GM23338 (cell line): ENCODE measurements at regions not wholly inside any gene's neighbourhood (a gene's known extent, or its start where the extent isn't known, plus 50 kb on each side); places are given as distances from the start of the nearest gene placed in this dataset.

ENCODE experiments used
- ATAC-seq: fragments of 200-7000 bp; cut with Tn5 transposase; 3 replicates; pipeline ENCODE4 v1.9.1; 2020
- DNase-seq: peaks from one replicate; pipeline ENCODE4 v3.0.0-alpha.2; 2015; ENCODE audit warnings: low spot score
- H2AFZ ChIP-seq: fragments of 200-600 bp; sonication (generic); 2 replicates; pipeline ENCODE4 v1.8.0; 2016; ENCODE audit warnings: antibody characterized with exemption, mild to moderate bottlenecking, moderate library complexity
- H3F3A ChIP-seq: fragments of 200-600 bp; sonication (generic); replicated peaks from 2 replicates; pipeline ENCODE4 v1.8.0; 2017; ENCODE audit warnings: antibody characterized with exemption, mixed run types, low read depth
- H3K27ac ChIP-seq: fragments of 200-600 bp; sonication (generic); 2 replicates; pipeline ENCODE4 v1.6.1; 2016; ENCODE audit warnings: low read depth
- H3K27me3 ChIP-seq: fragments of 200-600 bp; sonication (generic); 2 replicates; pipeline ENCODE4 v1.8.0; 2016; ENCODE audit warnings: mild to moderate bottlenecking, mixed run types, moderate library complexity; ENCODE audit not compliant: insufficient read depth
- H3K36me3 ChIP-seq: fragments of 200-600 bp; sonication (generic); 2 replicates; pipeline ENCODE4 v1.8.0; 2016; ENCODE audit warnings: mild to moderate bottlenecking; ENCODE audit not compliant: insufficient read depth
- H3K4me1 ChIP-seq: fragments of 200-600 bp; sonication (generic); 2 replicates; pipeline ENCODE4 v1.8.0; 2016; ENCODE audit warnings: mild to moderate bottlenecking, moderate library complexity; ENCODE audit not compliant: insufficient read depth
- H3K4me2 ChIP-seq: fragments of 200-600 bp; sonication (generic); 2 replicates; pipeline ENCODE4 v1.7.1; 2017; ENCODE audit warnings: mixed run types
- H3K4me3 ChIP-seq: fragments of 200-600 bp; sonication (generic); 2 replicates; pipeline ENCODE4 v1.6.1; 2016; ENCODE audit warnings: mixed run types
- H3K79me2 ChIP-seq: fragments of 200-600 bp; sonication (generic); replicated peaks from 2 replicates; pipeline ENCODE4 v1.8.0; 2017; ENCODE audit warnings: mild to moderate bottlenecking; ENCODE audit not compliant: insufficient read depth
- H3K9me2 ChIP-seq: fragments of 200-600 bp; sonication (generic); 2 replicates; pipeline ENCODE4 v1.8.0; 2017; ENCODE audit not compliant: insufficient read depth
- H4K20me1 ChIP-seq: fragments of 200-600 bp; sonication (generic); replicated peaks from 2 replicates; pipeline ENCODE4 v1.8.0; 2017; ENCODE audit warnings: mild to moderate bottlenecking; ENCODE audit not compliant: insufficient read depth
- H3K27ac Mint-ChIP-seq: 2 replicates; pipeline ENCODE4 v1.8.0; 2020; ENCODE audit warnings: inconsistent platforms, mild to moderate bottlenecking, moderate library complexity, mixed read lengths
- H3K27me3 Mint-ChIP-seq: 3 replicates; pipeline ENCODE4 v1.8.0; 2022; ENCODE audit warnings: low read depth, mild to moderate bottlenecking, moderate library complexity, mixed read lengths, inconsistent platforms; ENCODE audit not compliant: insufficient read depth, poor library complexity
- H3K36me3 Mint-ChIP-seq: 3 replicates; pipeline ENCODE4 v1.8.0; 2021; ENCODE audit warnings: low read depth, mild to moderate bottlenecking, inconsistent platforms, moderate library complexity, mixed read lengths
- H3K4me1 Mint-ChIP-seq: 3 replicates; pipeline ENCODE4 v1.8.0; 2020; ENCODE audit warnings: mild to moderate bottlenecking, inconsistent platforms, mixed read lengths
- H3K4me3 Mint-ChIP-seq: 3 replicates; pipeline ENCODE4 v1.8.0; 2021; ENCODE audit warnings: moderate library complexity, mild to moderate bottlenecking, inconsistent platforms, mixed read lengths
- H3K9me3 Mint-ChIP-seq: 3 replicates; pipeline ENCODE4 v1.8.0; 2020; ENCODE audit warnings: moderate library complexity, mild to moderate bottlenecking, inconsistent platforms, mixed read lengths
- CREB1 ChIP-seq: fragments of 250-450 bp; sonication (Bioruptor Pico); IDR thresholded peaks from 2 replicates; pipeline ENCODE4 v1.5.0; 2020; ENCODE audit warnings: low read depth, mild to moderate bottlenecking, moderate library complexity
- CTCF ChIP-seq, 2 experiments: fragments of 200-600 bp in 1 of 2; sonication (generic) in 1 of 2; conservative IDR thresholded peaks; 2 replicates each; pipeline versions ENCODE4 v1.5.1 to v1.6.1; 2016 to 2017; ENCODE audit warnings: antibody characterized with exemption in 2 of 2, low read depth in 2 of 2, mild to moderate bottlenecking in 2 of 2, moderate library complexity in 1 of 2
- ETS1 ChIP-seq: IDR thresholded peaks from 2 replicates; pipeline ENCODE4 v1.6.1; 2016; ENCODE audit warnings: antibody characterized with exemption
- EZH2 ChIP-seq: fragments of 200-600 bp; sonication (generic); IDR thresholded peaks from one replicate; pipeline ENCODE4 v1.8.0; 2017; ENCODE audit warnings: antibody characterized with exemption, mild to moderate bottlenecking, low read depth; ENCODE audit not compliant: unreplicated experiment
- EZH2phosphoT487 ChIP-seq: fragments of 200-600 bp; sonication (generic); IDR thresholded peaks from one replicate; pipeline ENCODE4 v1.8.1; 2018; ENCODE audit warnings: antibody characterized with exemption; ENCODE audit not compliant: unreplicated experiment
- JUNB ChIP-seq: IDR thresholded peaks from one replicate; pipeline ENCODE4 v1.6.1; 2016; ENCODE audit warnings: antibody characterized with exemption; ENCODE audit not compliant: unreplicated experiment
- POLR2AphosphoS5 ChIP-seq: IDR thresholded peaks from 2 replicates; pipeline ENCODE4 v1.6.1; 2016; ENCODE audit warnings: antibody characterized with exemption, low read depth
- REST ChIP-seq: IDR thresholded peaks from one replicate; pipeline ENCODE4 v1.6.1; 2018; ENCODE audit warnings: antibody characterized with exemption; ENCODE audit not compliant: unreplicated experiment
- STAT1 ChIP-seq: IDR thresholded peaks from one replicate; pipeline ENCODE4 v1.6.1; 2016; ENCODE audit warnings: antibody characterized with exemption; ENCODE audit not compliant: unreplicated experiment
- ZNF114 ChIP-seq: fragments of 250-450 bp; sonication (Bioruptor Pico); IDR thresholded peaks from 2 replicates; pipeline ENCODE4 v1.5.0; 2020; ENCODE audit warnings: mild to moderate bottlenecking, moderate library complexity
- ZNF331 ChIP-seq: fragments of 250-450 bp; sonication (Bioruptor Pico); IDR thresholded peaks from 2 replicates; pipeline ENCODE4 v1.5.0; 2020; ENCODE audit warnings: low read depth, mild to moderate bottlenecking, moderate library complexity
- ZNF462 ChIP-seq: fragments of 250-450 bp; sonication (Bioruptor Pico); IDR thresholded peaks from 2 replicates; pipeline ENCODE4 v1.5.0; 2020; ENCODE audit warnings: mild to moderate bottlenecking, moderate library complexity

- H3K4me1 ChIP-seq = no peaks in the 10 kb centered on the region
- H3F3A ChIP-seq = no peaks in the 10 kb centered on the region
- Mint-ChIP-seq H3K4me1 (no peaks in the 10 kb centered on the region), H3K36me3 (no peaks in the 10 kb centered on the region), H3K27me3 (peaks cover 2% of the 10 kb centered on the region), H3K27ac (no peak overlapping the region), H3K4me3 (no peak overlapping the region), H3K9me3 (no peaks in the 10 kb centered on the region)
- no peaks in the 10 kb centered on the region; the same call in none of the 2 replicates for H3K9me2 ChIP-seq
- H3K4me3 ChIP-seq = no peak overlapping the region
- TF ChIP-seq ZNF462 (CRISPR knock-in tag) (no peak), POLR2AphosphoS5 (no peak), EZH2phosphoT487 (no peak), ETS1 (no peak), JUNB (no peak), CTCF (conservative IDR thresholded peaks at IDR 0.05; ENCODE audit: low read depth in 2 of 2) (no peak), EZH2 (no peak), CREB1 (CRISPR knock-in tag) (no peak), REST (no peak), ZNF114 (CRISPR knock-in tag) (no peak), STAT1 (no peak), ZNF331 (CRISPR knock-in tag) (no peak)
- no peak for ATAC-seq
- no peak for DNase-seq
- no peak overlapping the region for H2AFZ ChIP-seq
- no peaks in the 10 kb centered on the region for H3K27me3 ChIP-seq
- no peak overlapping the region for H3K4me2 ChIP-seq
- H3K27ac ChIP-seq = no peak overlapping the region
- no peaks in the 10 kb centered on the region for H4K20me1 ChIP-seq
- no peaks in the 10 kb centered on the region for H3K79me2 ChIP-seq
- no peaks in the 10 kb centered on the region for H3K36me3 ChIP-seq
Measured at GRCh38 chr3:177652556-177653291, 455.4 kb upstream of the TBL1XR1 start.
